ENCODE measurements at regions not wholly inside any gene's neighbourhood (a gene's known extent, or its start where the extent isn't known, plus 50 kb on each side); places are given as distances from the start of the nearest gene placed in this dataset.

DNA sequence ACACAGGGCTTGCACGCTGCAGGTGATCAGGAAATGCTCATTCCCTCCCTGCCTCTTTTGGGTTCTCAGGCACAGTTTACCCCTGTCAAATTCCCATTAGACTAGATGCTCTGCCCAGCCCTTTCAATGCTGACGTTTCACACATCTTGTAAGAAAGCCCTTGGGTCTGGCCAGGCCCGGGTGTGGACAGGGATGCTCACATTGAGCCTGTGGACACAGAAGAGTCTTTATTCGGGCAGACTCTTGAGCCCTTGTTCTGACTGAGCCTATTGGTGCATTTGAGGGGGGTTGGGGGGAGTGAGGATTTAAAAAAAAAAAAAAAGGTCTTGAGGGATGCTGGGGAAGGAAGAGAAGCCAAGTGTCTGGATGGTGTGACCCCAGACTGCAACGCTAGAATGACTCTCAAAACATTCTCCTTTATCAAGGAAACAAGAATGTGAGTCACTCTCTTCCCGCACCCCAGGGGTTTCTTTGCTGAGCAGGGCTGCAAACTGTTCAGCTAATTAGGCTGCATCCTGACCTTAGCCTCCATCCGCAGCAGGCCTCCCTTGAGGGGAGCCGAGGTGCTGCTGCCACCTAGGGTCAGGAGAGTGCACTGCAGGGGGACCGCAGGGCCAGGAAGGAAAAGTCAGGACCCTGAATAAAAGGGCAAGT lies 53.6 kb upstream of the TMEM72 start:
- TF ChIP-seq POLR2AphosphoS5 (IDR thresholded peaks at IDR 0.05; ENCODE audit: low read depth, low read length): no peak
- TF ChIP-seq POLR2A (IDR thresholded peaks at IDR 0.05; ENCODE audit: low read depth, low read length): no peak
- no peak for TF ChIP-seq TAF1 (IDR thresholded peaks at IDR 0.05; ENCODE audit: borderline replicate concordance, low read depth, low read length)
